ENCODE measurements at regions not wholly inside any gene's neighbourhood (a gene's known extent, or its start where the extent isn't known, plus 50 kb on each side); places are given as distances from the start of the nearest gene placed in this dataset.

DNA sequence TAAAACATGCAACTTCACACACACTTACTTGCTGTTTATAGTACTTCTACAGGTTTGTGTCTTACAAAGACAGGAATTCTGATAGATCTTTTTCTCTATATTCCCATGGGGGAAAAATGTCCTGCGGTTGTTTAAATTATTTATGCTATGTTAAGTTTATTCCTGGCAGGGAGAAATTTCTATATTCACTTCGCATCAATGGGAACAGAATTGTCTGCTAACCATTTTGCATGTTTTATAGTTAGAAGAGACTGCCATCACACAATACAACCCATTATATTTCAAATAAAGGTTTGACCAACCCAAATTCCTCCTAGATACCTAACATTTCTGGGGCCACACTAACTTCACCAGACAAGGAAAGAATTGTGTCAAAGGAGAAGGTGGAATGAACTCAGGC, 110.0 kb upstream of the PRR16 start:
- TF ChIP-seq, protein P1, sequence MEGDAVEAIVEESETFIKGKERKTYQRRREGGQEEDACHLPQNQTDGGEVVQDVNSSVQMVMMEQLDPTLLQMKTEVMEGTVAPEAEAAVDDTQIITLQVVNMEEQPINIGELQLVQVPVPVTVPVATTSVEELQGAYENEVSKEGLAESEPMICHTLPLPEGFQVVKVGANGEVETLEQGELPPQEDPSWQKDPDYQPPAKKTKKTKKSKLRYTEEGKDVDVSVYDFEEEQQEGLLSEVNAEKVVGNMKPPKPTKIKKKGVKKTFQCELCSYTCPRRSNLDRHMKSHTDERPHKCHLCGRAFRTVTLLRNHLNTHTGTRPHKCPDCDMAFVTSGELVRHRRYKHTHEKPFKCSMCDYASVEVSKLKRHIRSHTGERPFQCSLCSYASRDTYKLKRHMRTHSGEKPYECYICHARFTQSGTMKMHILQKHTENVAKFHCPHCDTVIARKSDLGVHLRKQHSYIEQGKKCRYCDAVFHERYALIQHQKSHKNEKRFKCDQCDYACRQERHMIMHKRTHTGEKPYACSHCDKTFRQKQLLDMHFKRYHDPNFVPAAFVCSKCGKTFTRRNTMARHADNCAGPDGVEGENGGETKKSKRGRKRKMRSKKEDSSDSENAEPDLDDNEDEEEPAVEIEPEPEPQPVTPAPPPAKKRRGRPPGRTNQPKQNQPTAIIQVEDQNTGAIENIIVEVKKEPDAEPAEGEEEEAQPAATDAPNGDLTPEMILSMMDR (conservative IDR thresholded peaks at IDR 0.05; ENCODE audit: low read length): no peak
- TF ChIP-seq EZH2phosphoT487 (IDR thresholded peaks at IDR 0.05; ENCODE audit: borderline replicate concordance, low read depth, low read length): no peak

Data from OCI-LY7 (cell line).